NCI-H460 (cell line): ENCODE measurements at regions not wholly inside any gene's neighbourhood (a gene's known extent, or its start where the extent isn't known, plus 50 kb on each side); places are given as distances from the start of the nearest gene placed in this dataset.

Source experiments
- DNase-seq: peaks from one replicate; pipeline ENCODE4 v3.0.0-alpha.2; 2016; ENCODE audit warnings: low read depth; ENCODE audit errors: extremely low read depth

GRCh38 chr1:37085393-37085792, 51.1 kb upstream of the GRIK3 start:
- DNase-seq = no peak

- DNase-seq = no peak
These were observed 55.4 kb upstream of the GRIK3 start for GRCh38 chr1:37089750-37090149.

GRCh38 chr1:37090671-37091070, 56.4 kb upstream of the GRIK3 start:
- DNase-seq = no peak

GRCh38 chr1:37092937-37093336, 58.6 kb upstream of the GRIK3 start:
- DNase-seq = no peak

- DNase-seq = no peak
These were observed 60.0 kb upstream of the GRIK3 start for GRCh38 chr1:37094302-37094701.

- no peak for DNase-seq
These were observed 62.2 kb upstream of the GRIK3 start for GRCh38 chr1:37096523-37096922.

- no peak for DNase-seq
These were observed 63.4 kb upstream of the GRIK3 start for GRCh38 chr1:37097731-37098130.

- no peak for DNase-seq
These were observed 63.9 kb upstream of the GRIK3 start for GRCh38 chr1:37098237-37098636.

GRCh38 chr1:37100310-37100709, 66.0 kb upstream of the GRIK3 start:
- DNase-seq = no peak

GRCh38 chr1:37102656-37103382, 68.5 kb upstream of the GRIK3 start:
- no peak for DNase-seq

- no peak for DNase-seq
These were observed 71.6 kb upstream of the GRIK3 start for GRCh38 chr1:37105911-37106310.

- no peak for DNase-seq
These were observed 73.0 kb upstream of the GRIK3 start for GRCh38 chr1:37107153-37107907.

GRCh38 chr1:37108596-37109188, 74.4 kb upstream of the GRIK3 start:
- no peak for DNase-seq

GRCh38 chr1:37112430-37112829, 78.1 kb upstream of the GRIK3 start:
- no peak for DNase-seq

GRCh38 chr1:37113285-37113997, 79.1 kb upstream of the GRIK3 start:
- no peak for DNase-seq

- no peak for DNase-seq
These were observed 84.5 kb upstream of the GRIK3 start for GRCh38 chr1:37118790-37119189.

GRCh38 chr1:37120279-37120678, 86.0 kb upstream of the GRIK3 start:
- DNase-seq = no peak

- no peak for DNase-seq
These were observed 89.2 kb upstream of the GRIK3 start for GRCh38 chr1:37123276-37124115.

- no peak for DNase-seq
These were observed 90.2 kb upstream of the GRIK3 start for GRCh38 chr1:37124501-37124900.

GRCh38 chr1:37125295-37125694, 91.0 kb upstream of the GRIK3 start:
- no peak for DNase-seq
